HG02623 (cell line): ENCODE measurements at regions not wholly inside any gene's neighbourhood (a gene's known extent, or its start where the extent isn't known, plus 50 kb on each side); places are given as distances from the start of the nearest gene placed in this dataset.

Source experiments
- ATAC-seq: cut with Tn5 transposase; IDR thresholded peaks from one replicate; pipeline ENCODE4 v1.9.1; 2021; ENCODE audit warnings: moderate library complexity; ENCODE audit not compliant: unreplicated experiment

- no peak for ATAC-seq
Observed at GRCh38 chr6:40946738-40947301, 92.2 kb downstream of the UNC5CL start.

- no peak for ATAC-seq
Observed at GRCh38 chr6:40937491-40937890, 101.5 kb downstream of the UNC5CL start.

- no peak for ATAC-seq
Observed at GRCh38 chr6:40936818-40937251, 102.2 kb downstream of the UNC5CL start.

GRCh38 chr6:40933864-40934263 lies 105.2 kb downstream of the UNC5CL start:
- ATAC-seq, result no peak

- ATAC-seq, result no peak
Observed at GRCh38 chr6:40932953-40933352, 106.1 kb downstream of the UNC5CL start.

GRCh38 chr6:40932366-40932765 lies 106.7 kb downstream of the UNC5CL start:
- ATAC-seq, result no peak

GRCh38 chr6:40931931-40932330 lies 107.1 kb downstream of the UNC5CL start:
- no peak for ATAC-seq

- ATAC-seq, result no peak
Observed at GRCh38 chr6:40930555-40930954, 108.5 kb downstream of the UNC5CL start.

- no peak for ATAC-seq
Observed at GRCh38 chr6:40930045-40930444, 109.0 kb downstream of the UNC5CL start.

- ATAC-seq, result no peak
Observed at GRCh38 chr6:40929176-40929575, 109.8 kb downstream of the UNC5CL start.

GRCh38 chr6:40928763-40929162 lies 110.3 kb downstream of the UNC5CL start:
- ATAC-seq, result no peak

GRCh38 chr6:40928307-40928706 lies 110.7 kb downstream of the UNC5CL start:
- ATAC-seq, result no peak

- ATAC-seq, result no peak
Observed at GRCh38 chr6:40925341-40925740, 113.7 kb downstream of the UNC5CL start.

GRCh38 chr6:40924839-40925238 lies 114.2 kb downstream of the UNC5CL start:
- ATAC-seq, result no peak

GRCh38 chr6:40923880-40924279 lies 115.1 kb downstream of the UNC5CL start:
- ATAC-seq, result no peak

- ATAC-seq, result no peak
Observed at GRCh38 chr6:40923326-40923725, 115.7 kb downstream of the UNC5CL start.

- ATAC-seq, result no peak
Observed at GRCh38 chr6:40922281-40922680, 116.7 kb downstream of the UNC5CL start.

- ATAC-seq, result no peak
Observed at GRCh38 chr6:40918040-40918651, 120.9 kb downstream of the UNC5CL start.

- no peak for ATAC-seq
Observed at GRCh38 chr6:40917603-40918002, 121.4 kb downstream of the UNC5CL start.

GRCh38 chr6:40916845-40917244 lies 122.2 kb downstream of the UNC5CL start:
- no peak for ATAC-seq

GRCh38 chr6:40915165-40915564 lies 123.9 kb downstream of the UNC5CL start:
- ATAC-seq, result no peak

- no peak for ATAC-seq
Observed at GRCh38 chr6:40914005-40914404, 125.0 kb downstream of the UNC5CL start.
